Trophoblast cell (in vitro differentiated cells and primary cell): ENCODE measurements at regions not wholly inside any gene's neighbourhood (a gene's known extent, or its start where the extent isn't known, plus 50 kb on each side); places are given as distances from the start of the nearest gene placed in this dataset.

Experiments
- DNase-seq, 2 donors: peaks; one replicate each; pipeline ENCODE4 v3.0.0-alpha.2; 2016
- H2AFZ ChIP-seq: 2 replicates; pipeline ENCODE4 v1.6.1; 2013; ENCODE audit warnings: low read length, moderate library complexity, mild to moderate bottlenecking; ENCODE audit not compliant: insufficient read depth, poor library complexity
- H2AK5ac ChIP-seq: 2 replicates; pipeline ENCODE4 v1.6.1; 2013; ENCODE audit warnings: mild to moderate bottlenecking, low read length
- H2BK120ac ChIP-seq: 2 replicates; pipeline ENCODE4 v1.6.1; 2013; ENCODE audit warnings: low read length, mild to moderate bottlenecking, moderate library complexity; ENCODE audit not compliant: insufficient read depth, poor library complexity
- H2BK12ac ChIP-seq: 2 replicates; pipeline ENCODE4 v1.6.1; 2013; ENCODE audit warnings: mild to moderate bottlenecking, low read length, moderate library complexity
- H2BK5ac ChIP-seq: 2 replicates; pipeline ENCODE4 v1.6.1; 2013; ENCODE audit warnings: low read length, low read depth, moderate library complexity, mild to moderate bottlenecking; ENCODE audit not compliant: poor library complexity
- H3K14ac ChIP-seq: 2 replicates; pipeline ENCODE4 v1.6.1; 2013; ENCODE audit warnings: mild to moderate bottlenecking, low read length
- H3K18ac ChIP-seq: 2 replicates; pipeline ENCODE4 v1.6.1; 2013; ENCODE audit warnings: mild to moderate bottlenecking, low read length
- H3K23ac ChIP-seq: 2 replicates; pipeline ENCODE4 v1.6.1; 2013; ENCODE audit warnings: low read length
- H3K27ac ChIP-seq: 2 replicates; pipeline ENCODE4 v1.5.1; 2013; ENCODE audit warnings: low read depth, mild to moderate bottlenecking, inconsistent platforms, low read length, moderate library complexity
- H3K27me3 ChIP-seq: 2 replicates; pipeline ENCODE4 v1.6.1; 2013; ENCODE audit warnings: inconsistent platforms, mild to moderate bottlenecking, low read length, moderate library complexity; ENCODE audit not compliant: insufficient read depth
- H3K36me3 ChIP-seq, 2 experiments: 1 replicate in 1 of 2; 2 replicates in 1 of 2; pipeline ENCODE4 v1.6.1; 2013; ENCODE audit warnings: low read length in 2 of 2, mild to moderate bottlenecking in 2 of 2, moderate library complexity in 1 of 2; ENCODE audit not compliant: insufficient read depth in 2 of 2, control insufficient read depth in 1 of 2
- H3K4ac ChIP-seq: 2 replicates; pipeline ENCODE4 v1.6.1; 2013; ENCODE audit warnings: low read depth, mild to moderate bottlenecking, low read length, moderate library complexity
- H3K4me1 ChIP-seq, 2 experiments: 1 replicate in 1 of 2; 2 replicates in 1 of 2; pipeline ENCODE4 v1.6.1; 2013; ENCODE audit warnings: low read length in 2 of 2, mild to moderate bottlenecking in 2 of 2, moderate library complexity in 1 of 2; ENCODE audit not compliant: insufficient read depth in 2 of 2, control insufficient read depth in 1 of 2
- H3K4me2 ChIP-seq: 2 replicates; pipeline ENCODE4 v1.6.1; 2013; ENCODE audit warnings: inconsistent platforms, mild to moderate bottlenecking, low read length, moderate library complexity
- H3K4me3 ChIP-seq: 2 replicates; pipeline ENCODE4 v1.5.1; 2013; ENCODE audit warnings: mild to moderate bottlenecking, low read depth, low read length, inconsistent platforms
- H3K79me1 ChIP-seq: one replicate; pipeline ENCODE4 v1.6.1; 2013; ENCODE audit warnings: low read length
- H3K79me2 ChIP-seq: 2 replicates; pipeline ENCODE4 v1.6.1; 2013; ENCODE audit warnings: low read length, mild to moderate bottlenecking; ENCODE audit not compliant: control insufficient read depth, insufficient read depth, poor library complexity
- H3K9ac ChIP-seq: 2 replicates; pipeline ENCODE4 v1.6.1; 2013; ENCODE audit warnings: mild to moderate bottlenecking, low read length
- H3K9me3 ChIP-seq: 2 replicates; pipeline ENCODE4 v1.6.1; 2013; ENCODE audit warnings: low read depth, mild to moderate bottlenecking, control low read depth, inconsistent platforms, low read length; ENCODE audit not compliant: insufficient read depth
- H4K12ac ChIP-seq: 2 replicates; pipeline ENCODE4 v1.6.1; 2013; ENCODE audit warnings: low read depth, mild to moderate bottlenecking, low read length, moderate library complexity
- H4K8ac ChIP-seq: 2 replicates; pipeline ENCODE4 v1.6.1; 2013; ENCODE audit warnings: low read depth, mild to moderate bottlenecking, low read length, moderate library complexity
- H4K91ac ChIP-seq: one replicate; pipeline ENCODE4 v1.6.1; 2013; ENCODE audit warnings: low read depth, mild to moderate bottlenecking, low read length, moderate library complexity
- WGBS: extraction: QIAGEN DNeasy Blood & Tissue Kit; methylation state at CpG from one replicate; pipeline ENCODE4 v1.1.7; 2013; ENCODE audit warnings: missing lambda C conversion rate; ENCODE audit not compliant: insufficient read length, insufficient coverage; ENCODE audit errors: extremely low coverage; 5-methylcytosine and 5-hydroxymethylcytosine counted together

DNA sequence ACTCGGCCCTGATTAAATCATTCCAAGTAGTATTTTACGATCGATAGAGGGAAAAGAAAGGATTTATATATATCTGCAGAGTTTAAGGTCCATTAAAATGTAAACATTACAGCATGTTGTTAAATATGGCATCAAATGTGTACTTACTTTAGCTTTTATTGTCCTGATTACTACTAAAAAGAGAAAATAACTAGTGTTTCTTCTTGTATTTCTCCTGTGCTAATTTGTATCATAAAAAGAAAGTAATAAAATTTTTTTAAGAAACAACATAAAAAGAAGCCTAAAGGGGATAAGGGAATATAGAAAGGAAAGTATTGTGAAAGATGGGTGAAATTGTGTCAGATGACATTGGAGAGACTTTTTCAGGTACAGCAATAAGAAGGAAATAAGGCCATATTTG is 300.3 kb upstream of the ARSJ start:
- Histone ChIP-seq H3K79me1 (no peaks in the 10 kb centered on the region), H4K91ac (no peak overlapping the region), H3K18ac (no peak overlapping the region), H4K12ac (no peak overlapping the region), H3K14ac (no peak overlapping the region), H2BK12ac (no peak overlapping the region), H3K9ac (no peak overlapping the region), H3K36me3 (no peaks in the 10 kb centered on the region), H3K4me2 (no peak overlapping the region), H2AFZ (no peak overlapping the region), H3K23ac (no peak overlapping the region), H4K8ac (no peak overlapping the region), H3K4ac (no peak overlapping the region), H2AK5ac (no peak overlapping the region), H2BK120ac (no peak overlapping the region), H3K9me3 (no peaks in the 10 kb centered on the region), H3K27ac (no peak overlapping the region), H3K4me1 (no peaks in the 10 kb centered on the region), H3K4me3 (no peak overlapping the region), H2BK5ac (no peak overlapping the region), H3K27me3 (no peaks in the 10 kb centered on the region), H3K79me2 (no peaks in the 10 kb centered on the region)
- DNase-seq = no peak
- WGBS = no CpG with 5 or more reads among the region's 3 CpGs

DNA sequence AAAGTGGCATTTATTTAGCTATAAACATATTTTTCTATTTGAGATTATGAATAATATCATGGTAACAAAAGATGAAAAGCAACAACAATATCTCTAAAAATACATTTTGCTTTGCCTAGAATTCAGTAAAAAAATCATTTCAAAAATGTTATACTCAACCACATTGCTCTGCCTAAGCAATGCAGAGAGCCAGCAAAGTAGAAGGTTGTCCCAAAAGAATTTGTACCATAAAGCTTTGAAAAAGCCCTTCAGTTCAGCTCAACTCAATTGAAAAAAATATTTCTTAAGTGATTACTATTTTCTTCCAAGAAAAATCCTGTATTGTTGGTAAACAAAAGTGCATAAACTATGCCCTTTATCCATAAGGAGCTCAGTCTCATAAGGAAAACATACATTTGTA is 301.2 kb upstream of the ARSJ start:
- Histone ChIP-seq H3K79me2 (no peaks in the 10 kb centered on the region), H3K9me3 (no peaks in the 10 kb centered on the region), H3K4ac (no peak overlapping the region), H2BK12ac (no peak overlapping the region), H3K4me3 (no peak overlapping the region), H2BK120ac (no peak overlapping the region), H4K8ac (no peak overlapping the region), H3K4me1 (no peaks in the 10 kb centered on the region), H4K12ac (no peak overlapping the region), H3K18ac (no peak overlapping the region), H3K14ac (no peak overlapping the region), H3K9ac (no peak overlapping the region), H4K91ac (no peak overlapping the region), H2AK5ac (no peak overlapping the region), H2BK5ac (no peak overlapping the region), H2AFZ (no peak overlapping the region), H3K23ac (no peak overlapping the region), H3K4me2 (no peak overlapping the region), H3K36me3 (no peaks in the 10 kb centered on the region), H3K27me3 (no peaks in the 10 kb centered on the region), H3K79me1 (no peaks in the 10 kb centered on the region), H3K27ac (no peak overlapping the region)
- no peak for DNase-seq

DNA sequence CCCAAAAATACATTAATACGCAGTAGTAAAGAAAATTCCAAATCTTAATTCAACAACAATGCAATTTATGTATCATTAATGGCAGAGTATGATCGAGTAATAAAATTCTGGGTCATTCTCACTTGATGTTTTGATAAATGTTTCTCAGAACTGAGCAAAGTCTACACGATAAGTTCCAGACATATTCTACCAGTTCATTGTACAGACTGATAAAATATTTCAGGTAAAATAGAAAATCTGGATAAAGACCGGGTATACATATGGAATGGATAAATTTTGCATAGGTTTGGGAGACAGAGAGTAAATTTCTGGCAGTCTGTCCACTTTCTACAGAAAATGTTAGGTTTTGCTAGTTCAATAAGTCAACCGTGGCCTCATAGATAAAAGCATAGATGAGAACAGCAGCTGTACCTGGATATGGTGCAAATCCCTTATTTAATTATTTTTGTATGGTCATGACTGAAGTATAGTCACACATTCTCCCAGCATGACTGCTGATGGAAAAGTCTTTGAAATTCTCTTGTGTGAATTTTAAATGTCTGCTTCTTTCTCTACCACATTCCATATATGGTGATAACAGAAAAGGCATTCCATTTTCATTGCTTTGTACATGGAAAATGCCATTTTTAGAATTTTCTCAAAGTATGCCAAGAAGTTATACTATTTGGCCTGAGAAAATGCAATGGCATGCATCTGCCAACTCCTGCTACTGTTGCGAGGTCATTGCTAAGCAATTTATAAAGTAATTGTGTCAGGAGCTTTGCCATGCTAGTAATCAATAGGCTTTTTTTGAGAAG is 301.9 kb upstream of the ARSJ start:
- H3K18ac ChIP-seq = no peak overlapping the region
- peak; percentile 26 to 84 for DNase-seq
- H3K9me3 ChIP-seq = no peaks in the 10 kb centered on the region
- no peak overlapping the region for H4K91ac ChIP-seq
- no peak overlapping the region for H2BK12ac ChIP-seq
- no peak overlapping the region for H2BK120ac ChIP-seq
- H3K4me3 ChIP-seq = no peak overlapping the region
- no peak overlapping the region for H4K8ac ChIP-seq
- H3K4ac ChIP-seq = no peak overlapping the region
- no peak overlapping the region for H3K27ac ChIP-seq
- no peaks in the 10 kb centered on the region for H3K27me3 ChIP-seq
- no peak overlapping the region for H2BK5ac ChIP-seq
- no peak overlapping the region for H3K23ac ChIP-seq
- H3K14ac ChIP-seq = no peak overlapping the region
- H3K36me3 ChIP-seq = no peaks in the 10 kb centered on the region
- H3K79me2 ChIP-seq = no peaks in the 10 kb centered on the region
- H3K79me1 ChIP-seq = no peaks in the 10 kb centered on the region
- no peak overlapping the region for H4K12ac ChIP-seq
- H2AK5ac ChIP-seq = no peak overlapping the region
- WGBS = no CpG with 5 or more reads among the region's 6 CpGs
- H2AFZ ChIP-seq = no peak overlapping the region
- no peaks in the 10 kb centered on the region for H3K4me1 ChIP-seq
- H3K9ac ChIP-seq = no peak overlapping the region
- no peak overlapping the region for H3K4me2 ChIP-seq

DNA sequence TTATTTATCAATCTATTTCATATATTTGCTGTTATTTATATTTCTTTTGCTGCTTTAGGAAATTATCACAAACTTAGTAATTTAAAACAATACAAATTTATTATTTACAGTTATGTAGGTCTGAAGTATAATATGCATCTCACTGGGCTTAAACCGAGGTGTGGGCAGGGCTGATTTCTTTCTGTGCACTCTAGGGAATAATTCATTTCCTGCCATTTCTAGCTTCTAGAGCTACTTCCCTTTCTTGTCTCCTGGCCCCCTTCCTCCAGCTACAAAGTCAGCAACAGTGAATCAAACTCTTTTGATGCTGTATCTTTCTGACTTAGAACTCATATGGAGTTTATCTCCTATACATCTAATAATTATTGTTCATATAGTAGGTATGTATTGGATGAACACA is 303.5 kb upstream of the ARSJ start:
- Histone ChIP-seq H2BK5ac (no peak overlapping the region), H3K27me3 (no peaks in the 10 kb centered on the region), H2BK12ac (no peak overlapping the region), H4K91ac (no peak overlapping the region), H3K18ac (no peak overlapping the region), H3K79me1 (no peaks in the 10 kb centered on the region), H3K9me3 (peaks cover 5% of the 10 kb centered on the region), H2BK120ac (no peak overlapping the region), H3K36me3 (no peaks in the 10 kb centered on the region), H3K79me2 (no peaks in the 10 kb centered on the region), H3K27ac (no peak overlapping the region), H3K4me1 (no peaks in the 10 kb centered on the region), H3K4me3 (no peak overlapping the region), H4K12ac (no peak overlapping the region), H4K8ac (no peak overlapping the region), H3K4ac (no peak overlapping the region), H3K9ac (no peak overlapping the region), H3K14ac (no peak overlapping the region), H3K23ac (no peak overlapping the region), H2AK5ac (no peak overlapping the region), H2AFZ (no peak overlapping the region), H3K4me2 (no peak overlapping the region)
- WGBS = no CpG with 5 or more reads among the region's 1 CpG
- DNase-seq = no peak
